CD4-positive, alpha-beta T cell (primary cell): ENCODE measurements at regions not wholly inside any gene's neighbourhood (a gene's known extent, or its start where the extent isn't known, plus 50 kb on each side); places are given as distances from the start of the nearest gene placed in this dataset.

Source experiments
- ATAC-seq: fragments of 200-7000 bp; cut with Tn5 transposase; one replicate; pipeline ENCODE4 v1.10.0; 2022; ENCODE audit warnings: mild to moderate bottlenecking; ENCODE audit not compliant: poor library complexity
- CTCF ChIA-PET: fragments of 350-600 bp; sonication (Branson Sonifier 250); formaldehyde crosslinking; loops from one replicate; lab custom pipeline; 2021; ENCODE audit warnings: antibody characterized with exemption, inconsistent platforms; lab: Charles Lee
- POLR2A ChIA-PET: fragments of 350-600 bp; sonication (Branson Sonifier 250); formaldehyde crosslinking; loops from one replicate; lab custom pipeline; 2021; ENCODE audit warnings: antibody characterized with exemption, inconsistent platforms; lab: Charles Lee
- DNase-seq, 14 experiments: peaks; one replicate each; pipeline ENCODE4 v3.0.0-alpha.2; 2013 to 2020; ENCODE audit warnings: mixed read lengths in 2 of 14
- H3K27ac ChIP-seq, 2 donors: one replicate each; pipeline versions ENCODE4 v1.5.1 to v1.7.0; 2013; ENCODE audit warnings: low read length in 2 of 2, low read depth in 1 of 2, mild to moderate bottlenecking in 1 of 2
- H3K27me3 ChIP-seq, 2 experiments: 1 replicate in 1 of 2; 2 replicates in 1 of 2; pipeline versions ENCODE4 v1.6.1 to v1.7.0; 2013; ENCODE audit warnings: low read length in 2 of 2, control low read depth in 1 of 2, mild to moderate bottlenecking in 1 of 2, moderate library complexity in 1 of 2; ENCODE audit not compliant: insufficient read depth in 2 of 2, control insufficient read depth in 1 of 2
- H3K36me3 ChIP-seq: one replicate; pipeline ENCODE4 v1.6.1; 2013; ENCODE audit warnings: low read length, control low read depth; ENCODE audit not compliant: insufficient read depth
- H3K4me1 ChIP-seq: one replicate; pipeline ENCODE4 v1.6.1; 2013; ENCODE audit warnings: low read length, control low read depth; ENCODE audit not compliant: insufficient read depth
- H3K4me3 ChIP-seq: one replicate; pipeline ENCODE4 v1.5.1; 2013; ENCODE audit warnings: mild to moderate bottlenecking, low read length, moderate library complexity
- H3K9me3 ChIP-seq, 2 experiments: 1 replicate in 1 of 2; 2 replicates in 1 of 2; pipeline versions ENCODE4 v1.6.1 to v1.7.0; 2013; ENCODE audit warnings: low read length in 2 of 2, mild to moderate bottlenecking in 2 of 2, control low read depth in 1 of 2, moderate library complexity in 1 of 2; ENCODE audit not compliant: control insufficient read depth in 1 of 2, insufficient read depth in 1 of 2
- H3K27ac Mint-ChIP-seq: one replicate; pipeline ENCODE4 v1.8.0; 2020; ENCODE audit warnings: mixed read lengths
- H3K27me3 Mint-ChIP-seq: one replicate; pipeline ENCODE4 v1.8.0; 2021; ENCODE audit warnings: mixed read lengths
- H3K36me3 Mint-ChIP-seq: one replicate; pipeline ENCODE4 v1.8.0; 2021; ENCODE audit warnings: low read depth, mixed read lengths
- H3K4me1 Mint-ChIP-seq: one replicate; pipeline ENCODE4 v1.8.0; 2021; ENCODE audit warnings: low read depth, mixed read lengths
- H3K4me3 Mint-ChIP-seq: one replicate; pipeline ENCODE4 v1.8.0; 2020; ENCODE audit warnings: mild to moderate bottlenecking, mixed read lengths
- H3K9me3 Mint-ChIP-seq: one replicate; pipeline ENCODE4 v1.8.0; 2020; ENCODE audit warnings: mixed read lengths
- intact Hi-C, 2 experiments: fragments of 100-400 bp; cut with DNase I in 1 of 2; cut with micrococcal nuclease in 1 of 2; formaldehyde crosslinking; loops; one replicate each; pipeline versions ENCODE4 v1.15.1 to v1.9.0; 2023 to 2025; cut with DNase I, micrococcal nuclease
- TF ChIP-seq, protein P1 (sequence below): fragments of 200-600 bp; IDR thresholded peaks from one replicate; pipeline ENCODE4 v1.8.0; 2022; ENCODE audit warnings: antibody characterized with exemption, mild to moderate bottlenecking

- H3K36me3 ChIP-seq: no peaks in the 10 kb centered on the region
- ChIA-PET CTCF (no interaction called here), POLR2A (no interaction called here)
- DNase-seq (no peak), ATAC-seq (no peak)
- H3K27ac ChIP-seq: no peak overlapping the region
- peaks cover 5% of the 10 kb centered on the region for H3K4me1 Mint-ChIP-seq
- H3K9me3 ChIP-seq: peaks cover 6 to 14% of the 10 kb centered on the region in 2 experiments
- no peaks in the 10 kb centered on the region for H3K27me3 Mint-ChIP-seq
- H3K4me3 Mint-ChIP-seq: no peak overlapping the region
- H3K4me3 ChIP-seq: no peak overlapping the region
- H3K27me3 ChIP-seq: no peaks in the 10 kb centered on the region
- TF ChIP-seq, protein P1, sequence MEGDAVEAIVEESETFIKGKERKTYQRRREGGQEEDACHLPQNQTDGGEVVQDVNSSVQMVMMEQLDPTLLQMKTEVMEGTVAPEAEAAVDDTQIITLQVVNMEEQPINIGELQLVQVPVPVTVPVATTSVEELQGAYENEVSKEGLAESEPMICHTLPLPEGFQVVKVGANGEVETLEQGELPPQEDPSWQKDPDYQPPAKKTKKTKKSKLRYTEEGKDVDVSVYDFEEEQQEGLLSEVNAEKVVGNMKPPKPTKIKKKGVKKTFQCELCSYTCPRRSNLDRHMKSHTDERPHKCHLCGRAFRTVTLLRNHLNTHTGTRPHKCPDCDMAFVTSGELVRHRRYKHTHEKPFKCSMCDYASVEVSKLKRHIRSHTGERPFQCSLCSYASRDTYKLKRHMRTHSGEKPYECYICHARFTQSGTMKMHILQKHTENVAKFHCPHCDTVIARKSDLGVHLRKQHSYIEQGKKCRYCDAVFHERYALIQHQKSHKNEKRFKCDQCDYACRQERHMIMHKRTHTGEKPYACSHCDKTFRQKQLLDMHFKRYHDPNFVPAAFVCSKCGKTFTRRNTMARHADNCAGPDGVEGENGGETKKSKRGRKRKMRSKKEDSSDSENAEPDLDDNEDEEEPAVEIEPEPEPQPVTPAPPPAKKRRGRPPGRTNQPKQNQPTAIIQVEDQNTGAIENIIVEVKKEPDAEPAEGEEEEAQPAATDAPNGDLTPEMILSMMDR: no peak
- H3K4me1 ChIP-seq: peaks cover 4% of the 10 kb centered on the region
- H3K9me3 Mint-ChIP-seq: peaks cover 3% of the 10 kb centered on the region
- no peak overlapping the region for H3K27ac Mint-ChIP-seq
- intact Hi-C loops: no loop called here
- H3K36me3 Mint-ChIP-seq: no peaks in the 10 kb centered on the region
Observed at GRCh38 chr9:96133321-96134021, 168.5 kb downstream of the HSD17B3 start.

GRCh38 chr9:96131825-96132224, 170.2 kb downstream of the HSD17B3 start:
- DNase-seq (no peak), ATAC-seq (no peak)
- intact Hi-C loops: no loop called here
- H3K4me3 ChIP-seq: no peak overlapping the region
- no peak overlapping the region for H3K27ac ChIP-seq
- Mint-ChIP-seq H3K4me1 (peaks cover 5% of the 10 kb centered on the region), H3K4me3 (no peak overlapping the region), H3K27me3 (no peaks in the 10 kb centered on the region), H3K36me3 (no peaks in the 10 kb centered on the region), H3K9me3 (peaks cover 3% of the 10 kb centered on the region), H3K27ac (no peak overlapping the region)
- ChIA-PET POLR2A (no interaction called here), CTCF (no interaction called here)
- no peaks in the 10 kb centered on the region for H3K4me1 ChIP-seq
- TF ChIP-seq, protein P1: no peak
- H3K9me3 ChIP-seq: peaks cover 6 to 9% of the 10 kb centered on the region in 2 experiments
- no peaks in the 10 kb centered on the region for H3K36me3 ChIP-seq
- no peaks in the 10 kb centered on the region for H3K27me3 ChIP-seq

DNA sequence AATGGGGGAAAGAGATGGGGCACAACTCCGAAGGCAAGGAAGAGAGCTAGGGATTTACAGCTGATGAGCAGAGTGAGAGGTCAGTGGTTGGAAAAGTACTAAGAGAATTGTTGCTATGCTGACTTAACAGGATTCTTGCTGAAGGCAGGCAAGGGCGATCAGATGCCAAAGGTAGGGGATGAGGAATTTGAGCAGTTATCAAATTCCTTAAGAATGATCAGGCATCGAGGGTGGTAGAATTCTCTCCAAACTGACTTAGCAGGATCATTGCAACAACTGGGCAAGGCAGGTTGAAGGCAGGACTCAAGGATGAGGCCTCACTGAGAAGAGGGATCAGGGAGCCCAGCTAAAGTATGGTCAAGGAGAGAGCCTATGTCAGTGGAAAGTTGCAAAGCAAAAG, 171.0 kb downstream of the HSD17B3 start:
- TF ChIP-seq, protein P1: no peak
- no peak overlapping the region for H3K4me3 ChIP-seq
- ChIA-PET CTCF (no interaction called here), POLR2A (no interaction called here)
- no peak overlapping the region for H3K4me3 Mint-ChIP-seq
- H3K9me3 ChIP-seq: peaks cover 6 to 9% of the 10 kb centered on the region in 2 experiments
- no peaks in the 10 kb centered on the region for H3K4me1 ChIP-seq
- no peaks in the 10 kb centered on the region for H3K27me3 Mint-ChIP-seq
- peaks cover 3% of the 10 kb centered on the region for H3K9me3 Mint-ChIP-seq
- no peak overlapping the region for H3K27ac Mint-ChIP-seq
- H3K36me3 ChIP-seq: no peaks in the 10 kb centered on the region
- no peaks in the 10 kb centered on the region for H3K36me3 Mint-ChIP-seq
- peaks cover 5% of the 10 kb centered on the region for H3K4me1 Mint-ChIP-seq
- ATAC-seq: no peak
- H3K27me3 ChIP-seq: peaks cover 0 to 2% of the 10 kb centered on the region in 2 experiments
- no peak overlapping the region for H3K27ac ChIP-seq
- DNase-seq: no peak
- intact Hi-C loops: no loop called here
